Brain microvascular endothelial cell (primary cell): ENCODE measurements at regions not wholly inside any gene's neighbourhood (a gene's known extent, or its start where the extent isn't known, plus 50 kb on each side); places are given as distances from the start of the nearest gene placed in this dataset.

Experiments
- DNase-seq: peaks from one replicate; pipeline ENCODE4 v3.0.0-alpha.2; 2020
- H3K27ac ChIP-seq: fragments of 250-450 bp; sonication (Bioruptor Pico); 2 replicates; pipeline ENCODE4 v1.5.1; 2020; ENCODE audit warnings: mild to moderate bottlenecking, moderate library complexity
- H3K27me3 ChIP-seq: fragments of 250-450 bp; sonication (Bioruptor Pico); replicated peaks from 2 replicates; pipeline ENCODE4 v1.5.1; 2020; ENCODE audit warnings: mild to moderate bottlenecking
- H3K36me3 ChIP-seq: fragments of 250-450 bp; sonication (Bioruptor Pico); replicated peaks from 2 replicates; pipeline ENCODE4 v1.5.1; 2020; ENCODE audit warnings: mild to moderate bottlenecking
- H3K4me3 ChIP-seq: 2 replicates; pipeline ENCODE4 v1.5.1; 2011; ENCODE audit warnings: low read depth, mild to moderate bottlenecking, control low read depth, low read length, moderate library complexity
- CTCF ChIP-seq: IDR thresholded peaks from 2 replicates; pipeline ENCODE4 v1.5.1; 2011; ENCODE audit warnings: low read depth, mild to moderate bottlenecking, moderate library complexity, low read length, control low read depth, inconsistent platforms; ENCODE audit errors: missing control alignments
- in situ Hi-C: cut with HindIII; loops from 2 replicates; pipeline ENCODE4 v1.10.0; 2017; ENCODE audit warnings: low sequenced_read_pairs, low pct_ligation_motif_present

GRCh38 chr9:8088477-8088876 lies 288.9 kb upstream of the DMAC1 start:
- in situ Hi-C loops, result no loop called here
- TF ChIP-seq CTCF, result no peak

GRCh38 chr9:8085986-8086385 lies 286.4 kb upstream of the DMAC1 start:
- in situ Hi-C loops, result no loop called here
- TF ChIP-seq CTCF, result no peak
- Histone ChIP-seq H3K36me3 (no peaks in the 10 kb centered on the region), H3K4me3 (no peak overlapping the region), H3K27me3 (no peaks in the 10 kb centered on the region), H3K27ac (no peak overlapping the region)
- DNase-seq, result no peak

More at GRCh38 chr9:8088477-8088876, 288.9 kb upstream of the DMAC1 start:
- no peaks in the 10 kb centered on the region for H3K27me3 ChIP-seq
- no peak overlapping the region for H3K27ac ChIP-seq
- H3K4me3 ChIP-seq, result no peak overlapping the region
- no peaks in the 10 kb centered on the region for H3K36me3 ChIP-seq
- no peak for DNase-seq

- no peak for DNase-seq
- Histone ChIP-seq H3K4me3 (no peak overlapping the region), H3K36me3 (no peaks in the 10 kb centered on the region), H3K27ac (no peak overlapping the region), H3K27me3 (no peaks in the 10 kb centered on the region)
- no peak for TF ChIP-seq CTCF
- in situ Hi-C loops, result no loop called here
Observed at GRCh38 chr9:8078641-8079140, 279.1 kb upstream of the DMAC1 start.

GRCh38 chr9:8074713-8075286 lies 275.2 kb upstream of the DMAC1 start:
- no peaks in the 10 kb centered on the region for H3K36me3 ChIP-seq
- no peak for DNase-seq
- no peak overlapping the region for H3K4me3 ChIP-seq
- no peaks in the 10 kb centered on the region for H3K27me3 ChIP-seq
- in situ Hi-C loops, result no loop called here
- TF ChIP-seq CTCF, result no peak
- H3K27ac ChIP-seq, result no peak overlapping the region

GRCh38 chr9:8071445-8071798 lies 271.8 kb upstream of the DMAC1 start:
- no peak overlapping the region for H3K4me3 ChIP-seq
- in situ Hi-C loops, result no loop called here
- no peaks in the 10 kb centered on the region for H3K27me3 ChIP-seq
- no peak overlapping the region for H3K27ac ChIP-seq
- no peaks in the 10 kb centered on the region for H3K36me3 ChIP-seq
- no peak for TF ChIP-seq CTCF
- no peak for DNase-seq
